NOMO-1 treated with DMSO at 0.1 percent for 48 hours (cell line): ENCODE measurements at regions not wholly inside any gene's neighbourhood (a gene's known extent, or its start where the extent isn't known, plus 50 kb on each side); places are given as distances from the start of the nearest gene placed in this dataset.
"Not testable (repeated sequence)": the region's sequence is repeated elsewhere in the genome, so short reads cannot be mapped to it uniquely, and the experiment has no call there.

Experiments used
- DNase-seq: peaks from one replicate; lab custom pipeline; 2025; ENCODE audit not compliant: unreplicated experiment; lab: John Stamatoyannopoulos, UW

- DNase-seq: no peak
These were observed 125.8 kb upstream of the TGFBR2 start for GRCh38 chr3:30480587-30480986.

GRCh38 chr3:30481241-30481640 lies 125.2 kb upstream of the TGFBR2 start:
- no peak for DNase-seq

GRCh38 chr3:30484229-30484628 lies 122.2 kb upstream of the TGFBR2 start:
- DNase-seq: not testable (repeated sequence)

GRCh38 chr3:30486368-30486767 lies 120.0 kb upstream of the TGFBR2 start:
- DNase-seq: no peak

- DNase-seq: no peak
These were observed 118.2 kb upstream of the TGFBR2 start for GRCh38 chr3:30488070-30488756.

- no peak for DNase-seq
These were observed 113.8 kb upstream of the TGFBR2 start for GRCh38 chr3:30492322-30493192.

GRCh38 chr3:30493911-30494311 lies 112.5 kb upstream of the TGFBR2 start:
- no peak for DNase-seq

- peak; percentile 30 for DNase-seq
These were observed 111.0 kb upstream of the TGFBR2 start for GRCh38 chr3:30495172-30496065.

- DNase-seq: no peak
These were observed 110.1 kb upstream of the TGFBR2 start for GRCh38 chr3:30496066-30496966.

GRCh38 chr3:30498587-30498967 lies 107.8 kb upstream of the TGFBR2 start:
- no peak for DNase-seq

- DNase-seq: no peak
These were observed 105.6 kb upstream of the TGFBR2 start for GRCh38 chr3:30500666-30501399.

- no peak for DNase-seq
These were observed 104.9 kb upstream of the TGFBR2 start for GRCh38 chr3:30501526-30501925.

GRCh38 chr3:30502051-30502741 lies 104.2 kb upstream of the TGFBR2 start:
- no peak for DNase-seq

- no peak for DNase-seq
These were observed 103.7 kb upstream of the TGFBR2 start for GRCh38 chr3:30502742-30503073.

GRCh38 chr3:30503446-30503845 lies 103.0 kb upstream of the TGFBR2 start:
- DNase-seq: no peak

GRCh38 chr3:30504939-30505338 lies 101.5 kb upstream of the TGFBR2 start:
- DNase-seq: no peak

GRCh38 chr3:30505866-30506520 lies 100.4 kb upstream of the TGFBR2 start:
- DNase-seq: no peak

GRCh38 chr3:30508339-30508738 lies 98.1 kb upstream of the TGFBR2 start:
- no peak for DNase-seq

GRCh38 chr3:30510596-30510995 lies 95.8 kb upstream of the TGFBR2 start:
- DNase-seq: no peak
